ENCODE measurements at regions not wholly inside any gene's neighbourhood (a gene's known extent, or its start where the extent isn't known, plus 50 kb on each side); places are given as distances from the start of the nearest gene placed in this dataset.
"Not testable (repeated sequence)": the region's sequence is repeated elsewhere in the genome, so short reads cannot be mapped to it uniquely, and the experiment has no call there.

GRCh38 chr5:63563008-63563917 is 399.0 kb downstream of the HTR1A start:
- DNase-seq (ENCODE audit: low read depth), result no peak

- no peak for DNase-seq (ENCODE audit: low read depth)
Observed at GRCh38 chr5:63555874-63556273, 406.4 kb downstream of the HTR1A start.

DNA sequence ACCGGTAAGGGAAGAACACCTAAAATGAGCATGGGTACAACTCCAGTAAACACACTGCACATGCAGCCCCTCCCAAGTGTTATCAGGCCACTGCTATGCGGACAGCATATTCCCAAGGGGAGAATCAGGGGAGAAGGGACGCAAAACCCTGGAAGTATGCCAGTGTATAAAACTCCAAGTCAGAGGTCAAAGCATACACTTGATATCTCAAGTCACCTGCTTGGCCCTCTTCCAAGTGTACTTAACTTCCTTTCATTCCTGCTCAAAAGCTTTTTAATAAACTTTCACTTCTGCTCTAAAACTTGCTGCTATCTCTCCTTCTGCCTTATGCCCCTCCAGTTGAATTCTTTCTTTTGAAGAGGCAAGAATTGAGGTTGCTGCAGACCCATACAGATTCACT is 408.1 kb downstream of the HTR1A start:
- no peak for DNase-seq (ENCODE audit: low read depth)

GRCh38 chr5:63553073-63553472 is 409.2 kb downstream of the HTR1A start:
- DNase-seq (ENCODE audit: low read depth), result no peak

- no peak for DNase-seq (ENCODE audit: low read depth)
Observed at GRCh38 chr5:63535840-63536602, 426.2 kb downstream of the HTR1A start.

DNA sequence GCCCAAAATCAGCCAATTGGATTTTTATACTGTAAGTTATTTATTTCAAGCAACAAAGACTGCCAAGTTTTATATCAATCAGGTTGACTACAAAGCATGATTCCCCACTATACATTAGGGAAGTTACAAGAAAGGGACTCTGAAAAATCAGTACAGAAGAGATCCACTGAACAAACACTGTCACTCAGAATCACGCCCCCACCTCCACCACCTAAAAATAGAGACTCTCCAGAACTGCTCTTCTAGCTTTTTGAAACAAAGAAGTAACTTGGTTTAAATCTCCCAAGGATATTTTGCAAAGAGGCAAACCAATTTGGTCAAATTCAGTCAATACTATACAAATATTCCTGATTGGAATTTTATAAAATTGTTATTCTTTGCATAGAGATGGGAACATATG is 438.0 kb downstream of the HTR1A start:
- no peak for DNase-seq (ENCODE audit: low read depth)

DNA sequence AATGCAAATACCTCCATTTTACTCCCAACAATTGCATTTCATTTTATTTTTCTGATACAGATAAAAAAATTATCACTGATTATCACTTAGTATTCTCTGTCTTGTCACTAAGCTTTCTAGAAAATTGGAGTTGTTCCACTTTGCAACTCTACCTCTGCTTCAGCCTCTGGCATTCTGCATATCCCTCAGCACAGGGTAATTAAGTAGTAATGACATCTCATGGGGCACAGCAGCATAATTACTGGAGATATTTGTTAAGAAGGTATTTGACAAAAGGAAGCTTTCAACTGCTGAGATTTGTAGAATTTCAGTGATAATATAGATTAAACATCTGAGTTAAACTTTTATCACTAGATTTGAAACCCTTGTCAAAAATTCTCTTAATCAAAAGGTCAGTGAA is 446.2 kb downstream of the HTR1A start:
- no peak for DNase-seq (ENCODE audit: low read depth)

DNA sequence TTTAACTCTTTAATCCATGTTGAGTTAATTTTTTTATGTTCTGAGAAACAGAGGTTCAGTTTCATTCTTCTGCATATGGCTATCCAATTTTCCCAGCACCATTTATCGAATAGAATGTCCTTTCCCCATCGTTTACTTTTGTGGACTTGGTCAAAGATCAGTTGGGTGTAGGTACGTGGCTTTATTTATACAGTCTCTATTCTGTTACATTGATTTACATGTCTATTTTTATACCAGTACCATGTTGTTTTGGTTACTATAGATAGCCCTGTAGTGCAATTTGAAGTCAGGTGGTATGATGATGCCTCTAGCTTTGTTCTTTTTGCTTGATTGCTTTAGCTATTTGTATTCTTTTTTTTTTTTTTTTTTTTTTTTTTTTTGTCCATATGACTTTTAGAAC is 462.0 kb downstream of the HTR1A start:
- DNase-seq (ENCODE audit: low read depth), result no peak

DNA sequence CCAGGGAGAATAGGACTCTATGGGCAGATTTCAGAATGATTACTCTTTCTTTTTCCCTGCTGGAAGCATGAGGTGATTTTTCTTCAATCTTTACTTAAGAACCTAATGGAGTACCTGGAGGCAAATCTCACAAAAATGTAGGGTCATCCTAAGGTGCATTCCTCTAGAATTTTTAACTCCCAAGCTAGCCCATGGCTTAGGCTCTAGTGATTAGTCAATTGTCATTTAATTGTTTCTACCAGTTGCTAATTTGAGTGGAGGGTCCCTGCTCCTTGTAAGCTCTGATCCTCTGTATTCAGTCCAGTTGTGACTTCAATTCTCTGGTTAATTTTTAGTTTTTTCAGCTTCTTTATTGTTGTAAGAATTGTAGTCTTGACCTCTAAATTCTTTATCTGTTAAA is 467.0 kb downstream of the HTR1A start:
- DNase-seq (ENCODE audit: low read depth), result no peak

DNA sequence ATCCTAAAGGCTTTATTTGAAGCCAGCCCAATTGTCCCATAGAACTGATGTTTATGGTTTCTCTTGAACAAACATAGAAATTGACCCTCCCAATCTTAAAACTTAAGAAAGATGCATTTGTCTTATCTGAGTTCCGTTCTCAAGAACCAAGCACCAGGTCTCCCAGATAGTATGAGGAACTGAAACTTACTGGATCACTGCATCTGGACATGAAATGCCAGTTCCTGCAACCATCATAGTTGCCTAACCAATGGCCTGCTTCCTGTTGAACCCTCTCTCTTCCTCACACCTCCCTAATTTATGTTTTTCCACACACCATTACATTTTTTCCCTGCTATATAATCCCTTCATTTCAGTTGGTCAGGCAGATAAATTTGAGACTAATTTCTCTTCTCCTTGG is 478.9 kb downstream of the HTR1A start:
- no peak for DNase-seq (ENCODE audit: low read depth)

GRCh38 chr5:63473335-63473967 is 488.8 kb downstream of the HTR1A start:
- no peak for DNase-seq (ENCODE audit: low read depth)

DNA sequence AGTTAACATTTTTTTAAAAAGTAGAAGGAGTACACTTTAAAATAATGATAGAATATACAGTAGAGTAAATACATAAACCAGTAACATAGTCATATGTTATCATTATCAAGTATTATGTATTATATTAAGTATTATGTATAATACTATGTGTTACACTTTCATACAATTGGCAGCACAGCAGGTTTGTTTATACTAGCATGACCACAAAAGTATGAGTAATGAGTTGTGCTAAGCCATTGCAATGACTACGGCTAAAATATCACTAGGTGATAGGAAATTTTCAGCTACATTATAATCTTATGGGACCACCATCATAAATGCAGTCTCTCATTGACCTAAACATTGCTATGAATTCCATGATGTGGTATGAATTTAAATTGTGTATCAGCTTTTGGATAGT is 506.0 kb downstream of the HTR1A start:
- DNase-seq (ENCODE audit: low read depth), result no peak

DNA sequence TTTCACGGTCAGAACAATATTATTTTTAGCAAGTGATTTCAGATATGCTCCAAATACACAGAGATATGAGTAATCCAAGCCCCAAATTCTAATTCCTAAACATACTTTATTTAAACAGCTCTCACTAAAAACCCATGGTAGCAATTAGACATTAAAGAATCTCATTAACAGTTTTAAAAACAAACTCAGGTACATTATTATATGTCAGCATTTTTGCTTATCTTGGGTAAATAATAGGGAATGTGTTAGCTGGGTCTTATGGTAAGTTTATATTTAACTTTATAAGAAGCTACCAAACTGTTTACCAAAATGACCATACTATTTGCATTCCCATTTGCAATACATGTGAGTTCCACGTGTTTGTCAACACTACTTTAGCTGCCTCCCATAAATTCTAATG is 511.1 kb downstream of the HTR1A start:
- no peak for DNase-seq (ENCODE audit: low read depth)

- no peak for DNase-seq (ENCODE audit: low read depth)
Observed at GRCh38 chr5:63439537-63439936, 522.7 kb downstream of the HTR1A start.

- no peak for DNase-seq (ENCODE audit: low read depth)
Observed at GRCh38 chr5:63409737-63410136, 552.5 kb downstream of the HTR1A start.

DNA sequence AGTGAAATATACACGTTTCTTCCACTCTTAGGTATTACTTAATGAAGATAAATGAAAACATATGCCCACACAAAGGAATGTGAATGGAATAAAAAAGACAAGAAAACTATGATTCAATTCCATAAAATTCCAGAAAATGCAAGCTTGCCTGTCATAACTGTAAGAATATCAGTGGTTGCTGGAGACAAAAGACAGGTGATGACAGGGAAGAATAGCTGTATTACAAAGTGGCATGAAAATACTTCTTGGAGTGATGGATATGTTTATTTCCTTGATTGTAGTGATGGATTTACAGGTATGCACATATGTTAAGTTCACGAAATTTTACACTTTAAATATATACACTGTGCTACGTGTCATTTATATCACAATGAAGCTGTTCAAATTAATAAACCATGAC is 553.3 kb downstream of the HTR1A start:
- DNase-seq (ENCODE audit: low read depth), result no peak

DNA sequence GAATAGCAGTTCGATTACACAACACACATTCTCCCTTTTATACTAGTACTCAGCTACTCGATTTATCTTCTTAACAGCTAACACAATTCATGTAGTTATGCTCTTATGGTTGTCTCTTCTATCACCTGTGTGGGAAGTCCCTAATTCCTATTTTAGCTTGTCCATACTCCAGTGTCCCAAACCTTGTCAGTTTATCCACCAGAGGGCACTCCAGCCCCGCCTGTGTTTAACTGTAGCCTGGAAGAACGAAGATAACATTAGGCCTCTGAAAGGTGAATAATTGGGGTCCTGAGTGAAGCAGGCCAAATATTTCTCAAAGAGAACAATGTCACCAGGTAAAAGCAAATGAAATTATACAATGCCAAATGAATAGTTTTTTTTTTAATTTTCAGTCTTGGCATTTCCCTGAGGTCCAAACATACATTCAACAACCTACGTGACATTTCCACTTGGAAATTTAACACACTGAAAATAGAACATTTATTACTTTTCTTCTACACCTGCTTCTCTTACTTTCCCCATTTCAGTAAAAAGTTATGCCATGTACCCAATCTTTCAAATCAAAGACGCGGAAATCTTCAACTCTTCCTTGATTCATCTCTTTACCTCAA is 560.7 kb downstream of the HTR1A start:
- no peak for DNase-seq (ENCODE audit: low read depth)

DNA sequence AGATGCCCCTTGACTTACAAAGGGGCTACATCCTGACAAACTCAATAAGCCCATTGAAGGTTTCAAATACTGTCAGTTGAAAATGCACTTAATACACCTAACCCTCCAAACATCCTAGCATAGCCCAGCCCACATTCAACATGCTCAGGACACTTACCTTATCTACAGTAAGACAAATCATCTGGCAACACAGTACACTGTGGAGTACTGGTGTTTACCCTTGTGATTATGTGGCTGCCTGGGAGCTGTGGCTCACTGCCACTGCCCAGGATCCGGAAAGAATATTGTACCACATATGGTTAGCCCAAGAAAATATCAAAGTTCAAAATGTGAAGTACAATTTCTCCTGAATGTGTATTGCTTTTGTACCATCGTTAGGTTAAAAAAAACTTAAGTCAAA is 562.2 kb downstream of the HTR1A start:
- no peak for DNase-seq (ENCODE audit: low read depth)

DNA sequence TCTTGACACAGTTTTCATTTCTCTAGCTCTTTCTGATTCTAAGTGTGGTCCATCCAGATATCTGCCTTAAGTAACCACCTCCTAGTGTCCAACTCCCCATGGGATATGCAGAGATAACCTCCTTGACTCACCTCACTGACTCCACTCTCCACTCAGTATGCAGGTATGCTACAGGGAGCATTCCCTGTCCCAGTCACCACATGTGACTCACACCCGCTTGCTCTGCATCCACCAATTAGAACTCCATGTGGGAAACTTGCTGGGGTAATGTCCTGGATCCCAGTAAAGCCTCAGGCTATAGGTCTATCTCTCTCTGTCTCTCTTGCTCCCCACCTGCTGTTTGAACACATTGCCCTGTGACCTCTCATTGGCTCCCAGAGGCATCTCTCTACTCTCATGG is 563.9 kb downstream of the HTR1A start:
- DNase-seq (ENCODE audit: low read depth), result no peak

DNA sequence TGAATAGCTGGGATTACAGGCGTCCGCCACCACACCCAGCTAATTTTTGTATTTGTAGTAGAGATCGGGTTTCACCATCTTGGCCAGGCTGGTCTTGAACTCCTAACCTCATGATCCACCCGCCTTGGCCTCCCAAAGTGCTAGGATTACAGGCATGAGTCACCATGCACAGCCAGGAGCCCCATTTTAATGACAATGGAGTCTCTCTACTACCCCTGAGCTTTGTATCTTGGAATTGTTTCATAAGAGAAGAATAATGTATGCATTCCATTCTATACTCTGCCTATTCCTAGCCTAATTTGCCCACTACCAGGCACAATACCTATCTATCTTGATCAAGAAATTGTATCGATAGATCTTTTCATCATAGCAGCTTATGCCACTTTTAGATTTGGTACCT is 574.1 kb downstream of the HTR1A start:
- DNase-seq (ENCODE audit: low read depth), result not testable (repeated sequence)

DNA sequence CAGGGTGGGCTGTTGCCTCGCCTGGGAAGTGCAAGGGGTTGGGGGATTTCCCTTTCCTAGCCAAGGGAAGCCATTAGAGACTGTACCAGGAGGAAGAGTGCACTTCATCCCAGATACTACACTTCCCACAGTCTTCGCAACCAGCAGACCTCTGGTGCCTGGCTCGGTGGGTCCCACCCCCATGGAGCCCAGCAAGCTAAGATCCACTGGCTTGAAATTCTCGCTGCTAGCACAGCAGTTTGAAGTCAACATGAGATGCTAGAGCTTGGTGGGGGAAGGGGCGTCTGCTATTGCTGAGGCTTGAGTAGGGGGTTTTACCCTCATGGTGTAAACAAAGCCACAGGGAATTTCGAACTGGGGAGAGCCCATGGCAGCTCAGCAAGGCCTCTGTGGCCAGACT is 586.4 kb downstream of the HTR1A start:
- no peak for DNase-seq (ENCODE audit: low read depth)

- no peak for DNase-seq (ENCODE audit: low read depth)
Observed at GRCh38 chr5:63374085-63374484, 588.2 kb downstream of the HTR1A start.

- no peak for DNase-seq (ENCODE audit: low read depth)
Observed at GRCh38 chr5:63351164-63351563, 611.1 kb downstream of the HTR1A start.

All from GM04503 (cell line).